Type B pancreatic cell (in vitro differentiated cells): ENCODE measurements at regions not wholly inside any gene's neighbourhood (a gene's known extent, or its start where the extent isn't known, plus 50 kb on each side); places are given as distances from the start of the nearest gene placed in this dataset.
"Not testable (repeated sequence)": the region's sequence is repeated elsewhere in the genome, so short reads cannot be mapped to it uniquely, and the experiment has no call there.

Source experiments
- DNase-seq: peaks from one replicate; pipeline ENCODE4 v3.0.0; 2021; ENCODE audit warnings: mixed read lengths; ENCODE audit not compliant: unreplicated experiment; ENCODE audit errors: extremely low spot score
- H3K27ac Mint-ChIP-seq: 2 replicates; pipeline ENCODE4 v1.8.0; 2021; ENCODE audit warnings: mild to moderate bottlenecking, mixed read lengths
- H3K27me3 Mint-ChIP-seq: 2 replicates; pipeline ENCODE4 v1.8.0; 2021; ENCODE audit warnings: mixed read lengths
- H3K36me3 Mint-ChIP-seq: 2 replicates; pipeline ENCODE4 v1.8.0; 2021; ENCODE audit warnings: mixed read lengths
- H3K4me1 Mint-ChIP-seq: one replicate; pipeline ENCODE4 v1.8.0; 2021; ENCODE audit warnings: mixed read lengths; ENCODE audit not compliant: unreplicated experiment
- H3K4me3 Mint-ChIP-seq: 2 replicates; pipeline ENCODE4 v1.8.0; 2021; ENCODE audit warnings: mild to moderate bottlenecking, mixed read lengths
- H3K9me3 Mint-ChIP-seq: 2 replicates; pipeline ENCODE4 v1.8.0; 2021; ENCODE audit warnings: mixed read lengths
- CTCF ChIP-seq: fragments of 200-600 bp; sonication (generic); conservative IDR thresholded peaks from 2 replicates; pipeline ENCODE4 v1.5.0; 2021; ENCODE audit warnings: antibody characterized with exemption, mild to moderate bottlenecking

GRCh38 chr17:83025636-83026280 is 53.7 kb upstream of the METRNL start:
- H3K4me3 Mint-ChIP-seq, result no peak overlapping the region
- peaks cover 19% of the 10 kb centered on the region for H3K4me1 Mint-ChIP-seq
- H3K9me3 Mint-ChIP-seq, result no peaks in the 10 kb centered on the region
- DNase-seq, result no peak
- H3K36me3 Mint-ChIP-seq, result peaks cover 16% of the 10 kb centered on the region
- TF ChIP-seq CTCF, result no peak
- H3K27me3 Mint-ChIP-seq, result no peaks in the 10 kb centered on the region
- H3K27ac Mint-ChIP-seq, result peak overlapping the region; percentile 67

GRCh38 chr17:83026311-83026811 is 53.0 kb upstream of the METRNL start:
- H3K9me3 Mint-ChIP-seq, result no peaks in the 10 kb centered on the region
- TF ChIP-seq CTCF, result no peak
- peak overlapping the region; percentile 67 for H3K27ac Mint-ChIP-seq
- DNase-seq, result no peak
- H3K4me3 Mint-ChIP-seq, result no peak overlapping the region
- peaks cover 19% of the 10 kb centered on the region for H3K4me1 Mint-ChIP-seq
- H3K27me3 Mint-ChIP-seq, result no peaks in the 10 kb centered on the region
- peaks cover 16% of the 10 kb centered on the region for H3K36me3 Mint-ChIP-seq

GRCh38 chr17:83026921-83027320 is 52.5 kb upstream of the METRNL start:
- H3K4me3 Mint-ChIP-seq, H3K27me3 Mint-ChIP-seq, DNase-seq, H3K9me3 Mint-ChIP-seq: not testable (repeated sequence)
- Mint-ChIP-seq H3K4me1 (peaks cover 19% of the 10 kb centered on the region), H3K36me3 (peaks cover 16% of the 10 kb centered on the region), H3K27ac (peak overlapping the region; percentile 1)

GRCh38 chr17:83028851-83029250 is 50.6 kb upstream of the METRNL start:
- no peak overlapping the region for H3K27ac Mint-ChIP-seq
- no peak for TF ChIP-seq CTCF
- peaks cover 13% of the 10 kb centered on the region for H3K4me1 Mint-ChIP-seq
- DNase-seq, result no peak
- peaks cover 16% of the 10 kb centered on the region for H3K36me3 Mint-ChIP-seq
- H3K9me3 Mint-ChIP-seq, result no peaks in the 10 kb centered on the region
- H3K4me3 Mint-ChIP-seq, result no peak overlapping the region
- H3K27me3 Mint-ChIP-seq, result no peaks in the 10 kb centered on the region

- H3K27ac Mint-ChIP-seq, result no peak overlapping the region
- H3K4me1 Mint-ChIP-seq, result peaks cover 13% of the 10 kb centered on the region
- DNase-seq, result no peak
- H3K36me3 Mint-ChIP-seq, result peaks cover 20% of the 10 kb centered on the region
- no peak for TF ChIP-seq CTCF
- no peak overlapping the region for H3K4me3 Mint-ChIP-seq
- no peaks in the 10 kb centered on the region for H3K27me3 Mint-ChIP-seq
- H3K9me3 Mint-ChIP-seq, result no peaks in the 10 kb centered on the region
Observed at GRCh38 chr17:83029571-83029970, 49.8 kb upstream of the METRNL start.
